Nephron progenitor cell (in vitro differentiated cells): ENCODE measurements at regions not wholly inside any gene's neighbourhood (a gene's known extent, or its start where the extent isn't known, plus 50 kb on each side); places are given as distances from the start of the nearest gene placed in this dataset.
A peak's percentile ranks its signal among the peaks of the same experiment; 100 is the strongest.

ENCODE experiments used
- DNase-seq: peaks from one replicate; pipeline ENCODE4 v3.0.0; 2021
- H3K27ac Mint-ChIP-seq: 2 replicates; pipeline ENCODE4 v1.8.0; 2021; ENCODE audit warnings: mild to moderate bottlenecking, moderate library complexity, mixed read lengths
- H3K27me3 Mint-ChIP-seq: 2 replicates; pipeline ENCODE4 v1.8.0; 2021; ENCODE audit warnings: mild to moderate bottlenecking, low read depth, mixed read lengths; ENCODE audit not compliant: poor library complexity
- H3K36me3 Mint-ChIP-seq: 2 replicates; pipeline ENCODE4 v1.8.0; 2021; ENCODE audit warnings: low read depth, mixed read lengths
- H3K4me1 Mint-ChIP-seq: 2 replicates; pipeline ENCODE4 v1.8.0; 2021; ENCODE audit warnings: mixed read lengths
- H3K4me3 Mint-ChIP-seq: 2 replicates; pipeline ENCODE4 v1.8.0; 2021; ENCODE audit warnings: mild to moderate bottlenecking, moderate library complexity, mixed read lengths
- H3K9me3 Mint-ChIP-seq: 2 replicates; pipeline ENCODE4 v1.8.0; 2021; ENCODE audit warnings: mild to moderate bottlenecking, moderate library complexity, mixed read lengths
- TF ChIP-seq, protein P1 (sequence below): fragments of 200-600 bp; sonication (generic); IDR thresholded peaks from 2 replicates; pipeline ENCODE4 v1.5.0; 2021; ENCODE audit warnings: antibody characterized with exemption

DNA sequence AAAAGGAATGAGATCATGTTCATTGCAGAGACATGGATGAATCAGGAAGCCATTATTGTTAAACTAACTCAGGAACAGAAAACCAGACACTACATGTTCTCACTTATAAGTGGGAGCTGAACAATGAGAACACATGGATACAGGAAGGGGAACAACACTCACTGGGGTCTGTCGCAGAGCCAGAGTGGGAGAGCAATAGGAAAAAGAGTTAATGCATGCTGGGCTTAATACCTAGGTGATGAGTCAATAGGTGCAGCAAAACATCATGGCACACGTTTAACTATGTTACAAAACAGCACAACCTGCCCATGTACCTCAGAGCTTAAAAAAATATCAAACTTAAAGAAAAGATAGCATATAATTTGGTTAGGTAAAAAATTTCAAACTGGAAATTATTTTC is 281.4 kb downstream of the PABPC4L start:
- Mint-ChIP-seq H3K4me1 (no peaks in the 10 kb centered on the region), H3K27ac (no peak overlapping the region), H3K4me3 (no peak overlapping the region), H3K36me3 (no peaks in the 10 kb centered on the region), H3K9me3 (no peaks in the 10 kb centered on the region), H3K27me3 (peaks cover 3% of the 10 kb centered on the region)
- DNase-seq: no peak
- TF ChIP-seq, protein P1, sequence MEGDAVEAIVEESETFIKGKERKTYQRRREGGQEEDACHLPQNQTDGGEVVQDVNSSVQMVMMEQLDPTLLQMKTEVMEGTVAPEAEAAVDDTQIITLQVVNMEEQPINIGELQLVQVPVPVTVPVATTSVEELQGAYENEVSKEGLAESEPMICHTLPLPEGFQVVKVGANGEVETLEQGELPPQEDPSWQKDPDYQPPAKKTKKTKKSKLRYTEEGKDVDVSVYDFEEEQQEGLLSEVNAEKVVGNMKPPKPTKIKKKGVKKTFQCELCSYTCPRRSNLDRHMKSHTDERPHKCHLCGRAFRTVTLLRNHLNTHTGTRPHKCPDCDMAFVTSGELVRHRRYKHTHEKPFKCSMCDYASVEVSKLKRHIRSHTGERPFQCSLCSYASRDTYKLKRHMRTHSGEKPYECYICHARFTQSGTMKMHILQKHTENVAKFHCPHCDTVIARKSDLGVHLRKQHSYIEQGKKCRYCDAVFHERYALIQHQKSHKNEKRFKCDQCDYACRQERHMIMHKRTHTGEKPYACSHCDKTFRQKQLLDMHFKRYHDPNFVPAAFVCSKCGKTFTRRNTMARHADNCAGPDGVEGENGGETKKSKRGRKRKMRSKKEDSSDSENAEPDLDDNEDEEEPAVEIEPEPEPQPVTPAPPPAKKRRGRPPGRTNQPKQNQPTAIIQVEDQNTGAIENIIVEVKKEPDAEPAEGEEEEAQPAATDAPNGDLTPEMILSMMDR: no peak

DNA sequence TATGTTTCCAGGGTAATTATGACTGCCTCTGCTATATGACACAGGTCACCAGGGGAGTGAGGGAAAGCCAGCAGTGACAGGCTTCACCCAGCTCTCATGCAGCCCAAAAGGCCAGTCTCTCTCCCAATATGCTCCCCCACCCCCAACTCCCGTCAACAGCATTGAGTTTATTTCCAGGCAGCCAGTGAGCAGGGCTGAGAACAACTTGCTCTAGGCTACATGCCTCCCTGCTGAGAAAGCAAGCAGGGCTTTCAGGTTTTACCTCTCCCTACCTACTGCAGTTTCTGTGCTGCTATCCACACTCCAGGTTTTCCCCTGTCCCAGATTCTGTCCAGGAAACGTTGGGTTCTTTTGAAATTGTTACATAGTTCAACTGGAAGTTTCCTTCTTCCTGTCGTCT is 291.4 kb downstream of the PABPC4L start:
- DNase-seq: no peak
- no peak overlapping the region for H3K27ac Mint-ChIP-seq
- no peaks in the 10 kb centered on the region for H3K27me3 Mint-ChIP-seq
- H3K4me1 Mint-ChIP-seq: no peaks in the 10 kb centered on the region
- H3K9me3 Mint-ChIP-seq: peaks cover 10% of the 10 kb centered on the region
- H3K36me3 Mint-ChIP-seq: no peaks in the 10 kb centered on the region
- TF ChIP-seq, protein P1: no peak
- H3K4me3 Mint-ChIP-seq: no peak overlapping the region

DNA sequence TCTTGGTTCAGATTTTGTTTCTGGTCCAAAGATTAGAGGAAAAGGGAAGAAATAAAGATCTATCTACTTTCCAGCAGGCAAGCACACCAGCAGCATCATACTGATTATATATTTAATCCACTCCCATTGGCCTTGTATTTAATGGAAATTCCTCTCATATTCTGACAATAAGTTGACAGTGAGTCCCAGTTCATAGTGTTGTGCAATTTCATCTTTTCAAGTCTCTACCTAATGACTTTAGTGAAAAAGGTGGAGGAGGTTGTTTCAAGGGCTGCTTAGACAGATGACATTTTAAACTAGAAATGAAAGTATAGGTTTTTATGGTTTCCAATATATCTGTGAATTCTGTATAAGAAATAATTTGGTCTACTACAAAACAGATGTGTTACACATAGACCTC is 298.6 kb downstream of the PABPC4L start:
- Mint-ChIP-seq H3K4me3 (no peak overlapping the region), H3K9me3 (peaks cover under 1% of the 10 kb centered on the region), H3K36me3 (no peaks in the 10 kb centered on the region), H3K27me3 (no peaks in the 10 kb centered on the region), H3K4me1 (no peaks in the 10 kb centered on the region), H3K27ac (no peak overlapping the region)
- TF ChIP-seq, protein P1: no peak
- DNase-seq: no peak

DNA sequence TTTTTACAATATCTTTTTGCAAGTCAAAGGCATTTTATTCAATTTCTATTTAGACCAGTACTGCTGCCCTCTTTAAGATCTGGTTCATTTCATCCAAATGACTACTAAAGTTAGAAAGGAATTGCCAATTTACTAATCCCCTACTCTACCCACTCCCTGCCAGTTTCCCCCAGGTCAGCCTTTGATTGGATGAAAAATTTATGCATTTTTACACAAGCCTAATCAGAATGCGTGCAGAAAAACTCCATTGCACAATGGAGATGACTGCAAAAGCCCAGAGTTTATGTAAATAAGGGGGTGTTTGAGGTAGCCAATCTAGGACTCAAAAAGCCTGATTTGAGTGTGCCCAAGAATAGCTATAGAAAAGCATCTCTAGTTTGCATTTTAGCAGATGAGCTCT is 310.6 kb downstream of the PABPC4L start:
- Mint-ChIP-seq H3K4me3 (no peak overlapping the region), H3K27me3 (no peaks in the 10 kb centered on the region), H3K9me3 (no peaks in the 10 kb centered on the region), H3K4me1 (no peaks in the 10 kb centered on the region), H3K27ac (no peak overlapping the region), H3K36me3 (no peaks in the 10 kb centered on the region)
- TF ChIP-seq, protein P1: no peak
- no peak for DNase-seq

DNA sequence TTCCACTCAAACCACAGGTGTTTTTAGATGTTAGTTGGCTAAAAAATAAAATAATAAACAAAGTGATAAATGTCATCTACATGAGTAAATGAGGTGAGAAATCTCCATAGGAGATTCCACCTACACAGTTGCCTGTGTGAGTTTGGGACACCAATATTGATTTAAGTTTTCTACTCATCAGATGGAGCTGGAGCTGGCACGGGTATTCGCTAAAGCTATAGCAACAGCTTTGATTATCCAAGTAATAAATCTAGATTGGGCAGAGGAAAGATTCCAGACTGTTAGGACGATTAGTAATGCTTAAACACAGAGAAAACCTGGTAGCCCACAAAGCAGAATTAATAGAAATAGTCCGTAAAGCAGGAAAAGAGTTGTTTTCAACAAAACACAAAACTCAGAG is 313.9 kb downstream of the PABPC4L start:
- Mint-ChIP-seq H3K36me3 (no peaks in the 10 kb centered on the region), H3K27me3 (no peaks in the 10 kb centered on the region), H3K4me3 (no peak overlapping the region), H3K27ac (peak overlapping the region; percentile 3), H3K4me1 (no peaks in the 10 kb centered on the region), H3K9me3 (no peaks in the 10 kb centered on the region)
- no peak for DNase-seq
- TF ChIP-seq, protein P1: no peak

DNA sequence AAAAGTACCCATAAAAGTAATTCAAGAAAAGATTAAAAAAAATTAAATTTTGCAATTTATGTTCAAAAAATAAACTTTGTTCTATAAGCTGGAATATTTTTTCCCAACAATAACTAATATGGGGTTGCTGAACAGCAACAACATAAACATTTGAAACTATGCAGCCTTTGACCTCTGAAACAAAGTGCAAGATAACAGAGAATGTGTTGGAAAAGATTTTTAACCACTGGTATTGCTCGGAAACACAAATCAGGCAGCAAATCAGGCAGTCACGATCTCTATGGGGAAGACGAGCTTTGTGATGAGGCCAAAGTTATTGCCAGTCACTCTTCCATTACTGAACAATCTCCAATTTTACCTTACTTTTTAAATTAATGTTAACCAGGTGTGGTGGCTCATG is 332.1 kb downstream of the PABPC4L start:
- Mint-ChIP-seq H3K27me3 (no peaks in the 10 kb centered on the region), H3K27ac (peak overlapping the region; percentile 82), H3K4me1 (no peaks in the 10 kb centered on the region), H3K36me3 (no peaks in the 10 kb centered on the region), H3K9me3 (no peaks in the 10 kb centered on the region), H3K4me3 (no peak overlapping the region)
- DNase-seq: no peak
- TF ChIP-seq, protein P1: no peak
